Esophagus squamous epithelium (tissue), 4 donors: ENCODE measurements at regions not wholly inside any gene's neighbourhood (a gene's known extent, or its start where the extent isn't known, plus 50 kb on each side); places are given as distances from the start of the nearest gene placed in this dataset.

ENCODE experiments used
- CTCF ChIP-seq, 6 experiments: fragments of 450-650 bp in 4 of 6; fragments of 200-600 bp in 2 of 6; sonication (generic) in 2 of 6; IDR thresholded peaks; one replicate each; pipeline ENCODE4 v1.5.1; 2016 to 2019; ENCODE audit warnings: antibody characterized with exemption in 6 of 6, mild to moderate bottlenecking in 4 of 6, moderate library complexity in 4 of 6
- POLR2A ChIP-seq, 4 donors: fragments of 450-650 bp; IDR thresholded peaks; one replicate each; pipeline ENCODE4 v1.6.1; 2017; ENCODE audit warnings: antibody characterized with exemption in 4 of 4, mild to moderate bottlenecking in 4 of 4, moderate library complexity in 3 of 4

GRCh38 chr4:24741910-24742309 is 53.5 kb upstream of the SOD3 start:
- TF ChIP-seq CTCF (IDR thresholded peaks at IDR 0.05) (no peak), POLR2A (IDR thresholded peaks at IDR 0.05) (no peak)
